TTC549 (cell line): ENCODE measurements at regions not wholly inside any gene's neighbourhood (a gene's known extent, or its start where the extent isn't known, plus 50 kb on each side); places are given as distances from the start of the nearest gene placed in this dataset.
"Not testable (repeated sequence)": the region's sequence is repeated elsewhere in the genome, so short reads cannot be mapped to it uniquely, and the experiment has no call there.

Experiments used
- FAIRE-seq: peaks from 2 replicates; lab custom pipeline; 2012; peaks lifted over from hg19 to GRCh38; lab: Jason Lieb, UNC

- FAIRE-seq = no peak
These were observed 1613.6 kb upstream of the WWC1 start for GRCh38 chr5:166677891-166678290.

GRCh38 chr5:166679331-166679730, 1612.1 kb upstream of the WWC1 start:
- FAIRE-seq = no peak

DNA sequence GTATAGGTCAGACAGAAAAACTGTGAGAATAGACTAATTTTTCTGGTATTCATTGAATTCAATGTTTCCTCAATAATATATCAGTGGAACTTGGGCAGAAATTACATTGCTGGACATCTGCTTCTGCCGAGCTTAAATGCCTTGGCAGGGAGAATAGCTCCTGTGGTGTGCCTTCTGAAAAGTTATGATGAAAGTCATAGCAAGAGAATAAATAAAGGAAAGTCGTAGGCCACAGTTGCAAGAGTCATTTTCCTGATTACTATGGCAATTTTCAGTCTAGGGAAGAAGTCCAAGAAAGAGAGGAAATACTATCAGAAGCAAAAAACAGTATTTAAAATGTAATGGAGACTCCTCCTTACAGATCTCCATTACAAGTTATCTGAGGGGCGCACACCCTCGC, 1596.1 kb upstream of the WWC1 start:
- FAIRE-seq = no peak

GRCh38 chr5:166708291-166708690, 1583.2 kb upstream of the WWC1 start:
- FAIRE-seq = no peak

DNA sequence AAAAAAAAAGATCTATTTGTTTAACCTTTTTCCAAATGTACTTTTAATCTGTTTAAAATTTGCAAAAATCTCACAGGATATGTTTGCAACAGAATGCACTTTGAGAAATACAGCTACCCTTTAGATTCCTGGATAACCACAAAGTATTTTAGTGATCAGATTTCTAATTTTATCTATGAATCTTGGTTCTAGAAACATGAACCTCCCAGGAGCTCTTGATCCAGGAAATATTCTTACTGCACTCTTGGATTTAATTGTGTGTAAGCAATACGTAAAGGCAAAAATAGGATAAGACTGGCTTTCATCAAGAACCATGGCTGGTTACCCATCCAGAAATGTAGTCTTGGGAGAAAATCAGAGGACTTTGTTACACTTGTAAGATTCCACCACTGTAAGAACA, 1581.8 kb upstream of the WWC1 start:
- no peak for FAIRE-seq

GRCh38 chr5:166710271-166710670, 1581.2 kb upstream of the WWC1 start:
- FAIRE-seq = no peak

GRCh38 chr5:166712447-166713185, 1578.8 kb upstream of the WWC1 start:
- no peak for FAIRE-seq

- FAIRE-seq = no peak
These were observed 1578.2 kb upstream of the WWC1 start for GRCh38 chr5:166713295-166713694.

DNA sequence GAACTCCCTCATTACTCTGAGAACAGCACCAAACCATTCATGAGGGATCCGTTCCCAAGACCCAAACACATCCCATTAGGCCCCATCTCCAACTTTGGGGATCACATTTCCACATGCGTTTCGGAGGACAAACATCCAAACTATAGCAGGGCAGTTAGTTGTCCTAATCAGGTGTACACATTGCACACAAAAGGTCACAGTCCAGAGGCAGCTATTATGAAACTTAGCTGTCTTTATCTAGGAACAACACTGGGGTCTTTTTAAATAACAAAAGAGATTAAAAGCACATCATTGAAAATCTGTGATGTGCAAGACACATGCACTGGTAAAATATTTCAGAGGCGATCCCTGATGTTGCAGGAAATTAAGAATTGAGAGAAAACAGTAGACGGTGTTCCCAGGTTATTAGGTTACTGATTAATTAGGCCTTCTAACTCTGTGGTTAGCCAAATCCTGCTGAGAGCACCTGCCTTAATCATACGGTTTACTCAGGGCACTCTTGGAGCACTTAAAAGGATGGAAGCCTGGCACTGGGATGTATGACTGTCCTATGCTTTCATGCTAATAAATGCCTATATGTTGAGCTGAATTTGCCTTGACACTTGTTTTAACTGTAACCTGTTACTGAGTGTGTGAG, 1574.5 kb upstream of the WWC1 start:
- FAIRE-seq = no peak

DNA sequence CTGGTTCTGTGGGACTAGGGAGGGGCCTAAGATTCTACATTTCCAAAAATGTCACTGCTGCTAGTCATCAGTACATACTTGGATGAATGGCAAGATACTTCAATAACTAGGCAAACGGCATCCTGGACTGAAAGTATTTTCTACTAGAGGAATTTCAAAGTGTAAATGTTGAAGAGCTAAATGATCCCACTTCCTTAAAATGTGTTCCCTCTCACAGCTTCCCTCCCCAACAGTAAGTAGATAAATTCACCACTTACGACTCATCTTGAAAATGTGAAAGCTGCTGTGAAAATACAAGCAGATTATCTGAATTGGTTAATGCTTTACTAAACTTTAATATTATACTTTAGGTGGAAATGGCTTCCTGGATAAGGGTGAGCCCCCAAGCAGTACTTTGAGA, 1571.5 kb upstream of the WWC1 start:
- no peak for FAIRE-seq

DNA sequence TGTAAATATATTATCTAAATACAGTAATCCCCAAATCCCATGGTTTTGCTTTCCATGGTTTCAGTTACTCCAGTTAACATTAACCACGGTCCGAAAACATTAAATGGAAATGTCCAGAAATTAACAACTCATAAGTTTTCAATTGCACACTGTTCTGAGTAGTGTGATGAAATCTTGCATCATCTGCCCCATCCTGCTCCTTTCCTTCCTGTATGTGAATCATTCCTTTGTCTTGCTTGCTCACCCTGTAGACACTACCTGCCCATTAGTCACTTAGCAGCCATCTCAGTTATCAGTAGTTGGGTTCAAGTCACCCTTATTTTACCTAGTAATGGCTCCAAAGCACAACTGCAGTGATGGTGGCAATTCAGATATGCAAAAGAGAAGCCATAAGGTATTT, 1568.5 kb upstream of the WWC1 start:
- FAIRE-seq = no peak

DNA sequence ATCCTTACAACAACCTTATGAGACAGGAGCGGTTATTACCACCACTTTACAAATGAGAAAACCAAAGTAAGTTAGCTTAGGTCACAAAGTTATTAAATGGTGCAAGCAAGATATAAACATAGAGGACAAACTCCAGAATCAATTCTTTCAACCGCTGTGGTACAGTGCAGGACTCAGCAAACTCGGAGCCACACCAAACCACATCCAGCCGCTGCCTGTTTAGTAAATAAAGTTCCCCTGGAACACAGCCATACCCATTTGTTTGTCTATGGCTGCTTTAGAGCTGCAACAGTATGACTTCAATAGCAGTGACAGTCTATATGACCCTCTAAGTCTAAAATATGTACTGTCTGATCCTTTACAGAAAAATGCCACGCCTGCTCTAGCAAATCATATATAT, 1567.2 kb upstream of the WWC1 start:
- FAIRE-seq = no peak

DNA sequence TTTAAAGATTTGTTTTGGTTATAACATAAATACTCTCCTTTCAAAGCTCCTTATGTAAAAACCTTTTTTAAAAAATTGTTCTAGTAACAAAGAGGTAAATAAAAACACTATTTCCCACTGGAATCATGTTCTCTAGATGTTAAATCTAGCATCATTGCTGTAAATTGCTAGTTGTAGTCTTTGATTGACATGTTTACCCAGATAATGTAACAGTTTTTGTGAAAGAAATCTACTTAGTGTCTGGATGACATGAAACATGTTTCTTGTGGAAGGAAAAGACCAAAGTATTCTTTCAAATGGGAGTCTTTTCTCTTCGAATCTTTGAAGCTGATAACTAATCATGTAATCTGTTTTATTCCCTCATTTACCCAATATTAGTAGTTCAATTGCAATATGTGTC, 1565.9 kb upstream of the WWC1 start:
- no peak for FAIRE-seq

GRCh38 chr5:166726406-166726805, 1565.0 kb upstream of the WWC1 start:
- FAIRE-seq = no peak

- not testable (repeated sequence) for FAIRE-seq
These were observed 1548.5 kb upstream of the WWC1 start for GRCh38 chr5:166742951-166743350.

GRCh38 chr5:166746506-166746905, 1544.9 kb upstream of the WWC1 start:
- no peak for FAIRE-seq

- FAIRE-seq = no peak
These were observed 1541.1 kb upstream of the WWC1 start for GRCh38 chr5:166750376-166750775.

DNA sequence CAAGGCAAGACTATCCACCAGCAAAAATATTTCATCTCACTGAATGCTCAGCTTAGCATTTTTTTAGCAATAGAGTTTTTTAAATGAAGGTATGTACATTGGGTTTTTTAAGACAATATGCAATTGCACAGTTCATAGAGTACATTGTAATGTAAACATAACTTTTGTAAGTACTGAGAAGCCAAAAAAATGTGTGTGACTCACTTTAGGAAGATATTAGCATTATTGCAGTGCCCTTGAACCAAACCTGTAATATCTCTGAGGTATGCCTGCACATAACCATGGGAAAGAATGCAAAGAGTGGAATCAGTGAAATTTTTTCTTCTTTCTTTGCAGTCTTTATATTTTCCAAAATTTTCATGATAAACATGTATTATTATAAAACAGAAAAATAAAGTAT, 1533.3 kb upstream of the WWC1 start:
- no peak for FAIRE-seq

- no peak for FAIRE-seq
These were observed 1523.6 kb upstream of the WWC1 start for GRCh38 chr5:166767858-166768257.

- FAIRE-seq = no peak
These were observed 1522.9 kb upstream of the WWC1 start for GRCh38 chr5:166768536-166768935.

GRCh38 chr5:166772770-166773169, 1518.7 kb upstream of the WWC1 start:
- FAIRE-seq = no peak

GRCh38 chr5:166781737-166782136, 1509.7 kb upstream of the WWC1 start:
- FAIRE-seq = no peak

DNA sequence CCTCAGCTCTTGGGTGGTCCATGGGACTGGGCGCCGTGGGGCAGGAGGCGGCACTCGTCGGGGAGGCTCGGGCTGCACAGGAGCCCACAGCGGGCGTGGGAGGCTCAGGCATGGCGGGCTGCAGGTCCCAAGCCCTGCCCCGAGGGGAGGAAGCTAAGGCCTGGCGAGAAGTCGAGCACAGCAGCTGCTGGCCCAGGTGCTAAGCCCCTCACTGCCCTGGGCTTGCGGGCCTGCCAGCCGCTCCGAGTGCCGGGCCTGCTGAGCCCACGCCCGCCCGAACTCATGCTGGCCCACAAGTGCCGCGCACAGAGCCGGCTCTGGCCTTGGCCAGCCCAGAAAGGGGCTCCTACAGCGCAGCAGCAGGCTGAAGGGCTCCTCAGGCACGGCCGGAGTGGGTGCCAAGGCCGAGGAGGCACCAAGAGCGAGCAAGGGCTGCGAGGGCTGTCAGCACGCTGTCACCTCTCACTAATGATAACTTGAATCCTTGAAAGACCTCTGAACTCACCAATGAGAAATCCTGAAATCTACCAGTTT, 1506.8 kb upstream of the WWC1 start:
- FAIRE-seq = no peak

- no peak for FAIRE-seq
These were observed 1505.3 kb upstream of the WWC1 start for GRCh38 chr5:166786178-166786577.
